DND-41 (cell line): ENCODE measurements at regions not wholly inside any gene's neighbourhood (a gene's known extent, or its start where the extent isn't known, plus 50 kb on each side); places are given as distances from the start of the nearest gene placed in this dataset.

ENCODE experiments used
- ATAC-seq: fragments of 200-7000 bp; cut with Tn5 transposase; 3 replicates; pipeline ENCODE4 v1.9.1; 2021; ENCODE audit warnings: low read depth; ENCODE audit not compliant: insufficient read depth
- DNase-seq: peaks from one replicate; pipeline ENCODE4 v3.0.0-alpha.2; 2020
- H2AFZ ChIP-seq: 2 replicates; pipeline ENCODE4 v1.6.0; 2012; ENCODE audit warnings: low read depth, low read length
- H3K27ac ChIP-seq: 2 replicates; pipeline ENCODE4 v1.5.1; 2012; ENCODE audit warnings: low read length, inconsistent platforms
- H3K27me3 ChIP-seq: fragments of 200-600 bp; sonication (generic); 2 replicates; pipeline ENCODE4 v1.6.0; 2012; ENCODE audit warnings: low read length, mild to moderate bottlenecking, inconsistent platforms; ENCODE audit not compliant: insufficient read depth, poor library complexity
- H3K36me3 ChIP-seq: 2 replicates; pipeline ENCODE4 v1.5.1; 2012; ENCODE audit warnings: low read length, inconsistent platforms; ENCODE audit not compliant: insufficient read depth
- H3K4me1 ChIP-seq: 2 replicates; pipeline ENCODE4 v1.5.1; 2012; ENCODE audit warnings: mild to moderate bottlenecking, low read length; ENCODE audit not compliant: insufficient read depth
- H3K4me2 ChIP-seq: 2 replicates; pipeline ENCODE4 v1.6.0; 2012; ENCODE audit warnings: mild to moderate bottlenecking, moderate library complexity, low read length, inconsistent platforms; ENCODE audit not compliant: insufficient read depth
- H3K4me3 ChIP-seq, 2 experiments: fragments of 200-600 bp in 1 of 2; shearing (Covaris generic) in 1 of 2; 2 replicates each; pipeline ENCODE4 v1.5.1; 2012 to 2016; ENCODE audit warnings: inconsistent platforms in 2 of 2, low read length in 2 of 2, mild to moderate bottlenecking in 2 of 2, low read depth in 1 of 2, moderate library complexity in 1 of 2
- H3K79me2 ChIP-seq: 2 replicates; pipeline ENCODE4 v1.6.0; 2012; ENCODE audit warnings: low read length, inconsistent platforms; ENCODE audit not compliant: insufficient read depth
- H3K9ac ChIP-seq: 2 replicates; pipeline ENCODE4 v1.6.0; 2012; ENCODE audit warnings: low read depth, mild to moderate bottlenecking, inconsistent platforms, low read length, moderate library complexity
- H3K9me3 ChIP-seq: 2 replicates; pipeline ENCODE4 v1.5.1; 2012; ENCODE audit warnings: low read length, moderate library complexity, mild to moderate bottlenecking, inconsistent platforms; ENCODE audit not compliant: insufficient read depth, severe bottlenecking
- H4K20me1 ChIP-seq: 2 replicates; pipeline ENCODE4 v1.6.0; 2012; ENCODE audit warnings: low read length; ENCODE audit not compliant: insufficient read depth
- CTCF ChIP-seq: IDR thresholded peaks from 2 replicates; pipeline ENCODE4 v1.5.1; 2012; ENCODE audit warnings: borderline replicate concordance, low read length, moderate library complexity, mild to moderate bottlenecking; ENCODE audit not compliant: poor library complexity, severe bottlenecking; ENCODE audit errors: extremely low read depth
- EZH2 ChIP-seq: IDR thresholded peaks from 3 replicates; pipeline ENCODE4 v1.6.1; 2012; ENCODE audit warnings: borderline replicate concordance, low read depth, mild to moderate bottlenecking, moderate library complexity, low read length, inconsistent platforms; ENCODE audit not compliant: severe bottlenecking

- no peaks in the 10 kb centered on the region for H3K27me3 ChIP-seq
- H3K36me3 ChIP-seq = no peaks in the 10 kb centered on the region
- no peak for ATAC-seq
- H3K79me2 ChIP-seq = no peaks in the 10 kb centered on the region
- no peak overlapping the region for H3K4me3 ChIP-seq
- H3K27ac ChIP-seq = no peak overlapping the region
- H3K9ac ChIP-seq = no peak overlapping the region
- H3K4me1 ChIP-seq = no peaks in the 10 kb centered on the region
- no peak overlapping the region for H2AFZ ChIP-seq
- no peak overlapping the region for H3K4me2 ChIP-seq
- no peaks in the 10 kb centered on the region for H4K20me1 ChIP-seq
- TF ChIP-seq CTCF = no peak
- no peak for TF ChIP-seq EZH2
- DNase-seq = no peak
- H3K9me3 ChIP-seq = peaks cover 3% of the 10 kb centered on the region
These were observed 761.1 kb upstream of the CDH10 start for GRCh38 chr5:25405850-25406249.

GRCh38 chr5:25399878-25400480, 755.2 kb upstream of the CDH10 start:
- H3K4me2 ChIP-seq = no peak overlapping the region
- H3K79me2 ChIP-seq = no peaks in the 10 kb centered on the region
- H3K9me3 ChIP-seq = peaks cover 3% of the 10 kb centered on the region
- no peaks in the 10 kb centered on the region for H3K27me3 ChIP-seq
- H4K20me1 ChIP-seq = no peaks in the 10 kb centered on the region
- ATAC-seq (no peak), DNase-seq (no peak)
- TF ChIP-seq EZH2 (no peak), CTCF (no peak)
- H3K4me1 ChIP-seq = no peaks in the 10 kb centered on the region
- no peak overlapping the region for H3K4me3 ChIP-seq
- H3K9ac ChIP-seq = no peak overlapping the region
- H3K27ac ChIP-seq = no peak overlapping the region
- no peaks in the 10 kb centered on the region for H3K36me3 ChIP-seq
- H2AFZ ChIP-seq = no peak overlapping the region

- Histone ChIP-seq H3K4me2 (no peak overlapping the region), H3K36me3 (no peaks in the 10 kb centered on the region), H4K20me1 (no peaks in the 10 kb centered on the region), H3K9me3 (no peaks in the 10 kb centered on the region), H3K27me3 (no peaks in the 10 kb centered on the region), H3K27ac (no peak overlapping the region), H2AFZ (no peak overlapping the region), H3K9ac (no peak overlapping the region), H3K79me2 (no peaks in the 10 kb centered on the region), H3K4me1 (no peaks in the 10 kb centered on the region), H3K4me3 (no peak overlapping the region)
- no peak for DNase-seq
- TF ChIP-seq EZH2 (no peak), CTCF (no peak)
- no peak for ATAC-seq
These were observed 749.2 kb upstream of the CDH10 start for GRCh38 chr5:25393957-25394356.

- Histone ChIP-seq H3K27me3 (no peaks in the 10 kb centered on the region), H3K9ac (no peak overlapping the region), H3K4me3 (no peak overlapping the region), H4K20me1 (no peaks in the 10 kb centered on the region), H3K36me3 (no peaks in the 10 kb centered on the region), H3K79me2 (no peaks in the 10 kb centered on the region), H3K4me1 (no peaks in the 10 kb centered on the region), H2AFZ (no peak overlapping the region), H3K9me3 (no peaks in the 10 kb centered on the region), H3K27ac (no peak overlapping the region), H3K4me2 (no peak overlapping the region)
- DNase-seq = no peak
- TF ChIP-seq CTCF (no peak), EZH2 (no peak)
- ATAC-seq = no peak
These were observed 748.5 kb upstream of the CDH10 start for GRCh38 chr5:25393256-25393655.
